ENCODE measurements at regions not wholly inside any gene's neighbourhood (a gene's known extent, or its start where the extent isn't known, plus 50 kb on each side); places are given as distances from the start of the nearest gene placed in this dataset.

DNA sequence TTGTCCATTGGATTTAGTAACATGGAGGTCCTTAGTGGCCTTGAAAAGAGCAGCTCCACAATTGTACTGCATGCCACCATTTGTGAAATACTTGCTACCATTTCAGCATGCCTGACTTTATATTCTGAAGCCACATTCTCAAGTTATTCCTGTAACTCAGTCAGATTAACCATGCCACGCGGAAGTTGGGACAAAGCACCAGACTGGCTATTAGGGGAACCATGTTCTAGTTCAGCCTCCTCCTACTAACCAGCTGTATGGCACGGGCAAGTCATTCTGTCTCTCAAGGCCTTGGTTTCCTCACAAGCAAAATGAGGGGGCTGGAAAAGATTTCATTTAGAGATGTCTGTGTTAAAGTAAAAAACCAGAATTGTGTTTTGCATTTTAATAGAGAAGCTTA, 418.0 kb downstream of the PLK2 start:
- Histone ChIP-seq H3K4me3 (ENCODE audit: low read length) (no peak overlapping the region), H3K36me3 (ENCODE audit: control insufficient read depth, insufficient read depth, low read length) (no peaks in the 10 kb centered on the region), H3K4me1 (ENCODE audit: control insufficient read depth, insufficient read depth, low read length) (no peaks in the 10 kb centered on the region), H3K27ac (ENCODE audit: low read depth, low read length) (no peak overlapping the region), H3K27me3 (ENCODE audit: control insufficient read depth, insufficient read depth, low read length, poor library complexity, severe bottlenecking) (peaks cover 12% of the 10 kb centered on the region), H3K9ac (ENCODE audit: extremely low read depth, low read length, poor library complexity, severe bottlenecking) (no peak overlapping the region), H3K9me3 (ENCODE audit: control insufficient read depth, low read length) (no peaks in the 10 kb centered on the region)
- H3K27me3 Mint-ChIP-seq (ENCODE audit: insufficient read depth), result peaks cover 12% of the 10 kb centered on the region
- H3K4me1 Mint-ChIP-seq, result peaks cover 11% of the 10 kb centered on the region
- no peaks in the 10 kb centered on the region for H3K9me3 Mint-ChIP-seq
- WGBS, 2 experiments (ENCODE audit: insufficient coverage in 1 of 2, insufficient read length in 1 of 2), result 93% methylated on average over 3 of the region's 3 CpGs; no CpG with 5 or more reads in 1 of the 2 experiments
- H3K27ac Mint-ChIP-seq, result no peak overlapping the region
- DNase-seq, result no peak
- TF ChIP-seq, protein P1, sequence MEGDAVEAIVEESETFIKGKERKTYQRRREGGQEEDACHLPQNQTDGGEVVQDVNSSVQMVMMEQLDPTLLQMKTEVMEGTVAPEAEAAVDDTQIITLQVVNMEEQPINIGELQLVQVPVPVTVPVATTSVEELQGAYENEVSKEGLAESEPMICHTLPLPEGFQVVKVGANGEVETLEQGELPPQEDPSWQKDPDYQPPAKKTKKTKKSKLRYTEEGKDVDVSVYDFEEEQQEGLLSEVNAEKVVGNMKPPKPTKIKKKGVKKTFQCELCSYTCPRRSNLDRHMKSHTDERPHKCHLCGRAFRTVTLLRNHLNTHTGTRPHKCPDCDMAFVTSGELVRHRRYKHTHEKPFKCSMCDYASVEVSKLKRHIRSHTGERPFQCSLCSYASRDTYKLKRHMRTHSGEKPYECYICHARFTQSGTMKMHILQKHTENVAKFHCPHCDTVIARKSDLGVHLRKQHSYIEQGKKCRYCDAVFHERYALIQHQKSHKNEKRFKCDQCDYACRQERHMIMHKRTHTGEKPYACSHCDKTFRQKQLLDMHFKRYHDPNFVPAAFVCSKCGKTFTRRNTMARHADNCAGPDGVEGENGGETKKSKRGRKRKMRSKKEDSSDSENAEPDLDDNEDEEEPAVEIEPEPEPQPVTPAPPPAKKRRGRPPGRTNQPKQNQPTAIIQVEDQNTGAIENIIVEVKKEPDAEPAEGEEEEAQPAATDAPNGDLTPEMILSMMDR (conservative IDR thresholded peaks at IDR 0.05), result no peak
- no peak overlapping the region for H3K4me3 Mint-ChIP-seq
- H3K36me3 Mint-ChIP-seq (ENCODE audit: low read depth), result no peaks in the 10 kb centered on the region

DNA sequence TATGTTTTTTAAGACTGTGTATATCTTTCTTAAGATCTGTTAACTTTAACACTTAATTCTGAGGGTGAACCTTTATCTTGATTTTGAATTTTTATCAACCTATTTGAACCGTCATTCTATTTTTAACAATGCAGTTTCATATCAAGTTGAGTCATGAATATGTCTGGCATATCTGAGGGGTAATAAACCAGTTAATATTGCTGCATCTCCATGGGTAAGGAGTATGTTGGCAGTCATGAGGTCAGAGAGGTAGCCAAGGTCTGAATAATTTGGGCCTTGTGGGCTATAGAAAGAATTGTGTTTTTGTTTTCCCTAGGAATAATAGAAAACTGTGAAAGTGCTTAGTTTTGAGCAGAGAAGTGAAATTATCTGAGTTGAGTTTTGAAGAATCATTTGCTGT, 419.0 kb downstream of the PLK2 start:
- Mint-ChIP-seq H3K27ac (no peak overlapping the region), H3K4me3 (no peak overlapping the region), H3K9me3 (no peaks in the 10 kb centered on the region), H3K36me3 (ENCODE audit: low read depth) (no peaks in the 10 kb centered on the region), H3K4me1 (peaks cover 11% of the 10 kb centered on the region), H3K27me3 (ENCODE audit: insufficient read depth) (peaks cover 2% of the 10 kb centered on the region)
- 0% methylated on average over 1 of the region's 1 CpG; no CpG with 5 or more reads in 1 of the 2 experiments for WGBS, 2 experiments (ENCODE audit: insufficient coverage in 1 of 2, insufficient read length in 1 of 2)
- no peak overlapping the region for H3K4me3 ChIP-seq (ENCODE audit: low read length)
- DNase-seq, result no peak
- no peaks in the 10 kb centered on the region for H3K36me3 ChIP-seq (ENCODE audit: control insufficient read depth, insufficient read depth, low read length)
- TF ChIP-seq, protein P1 (conservative IDR thresholded peaks at IDR 0.05), result no peak
- H3K27me3 ChIP-seq (ENCODE audit: control insufficient read depth, insufficient read depth, low read length, poor library complexity, severe bottlenecking), result peaks cover 1% of the 10 kb centered on the region
- H3K9me3 ChIP-seq (ENCODE audit: control insufficient read depth, low read length), result no peaks in the 10 kb centered on the region
- no peaks in the 10 kb centered on the region for H3K4me1 ChIP-seq (ENCODE audit: control insufficient read depth, insufficient read depth, low read length)
- no peak overlapping the region for H3K9ac ChIP-seq (ENCODE audit: extremely low read depth, low read length, poor library complexity, severe bottlenecking)
- H3K27ac ChIP-seq (ENCODE audit: low read depth, low read length), result no peak overlapping the region

DNA sequence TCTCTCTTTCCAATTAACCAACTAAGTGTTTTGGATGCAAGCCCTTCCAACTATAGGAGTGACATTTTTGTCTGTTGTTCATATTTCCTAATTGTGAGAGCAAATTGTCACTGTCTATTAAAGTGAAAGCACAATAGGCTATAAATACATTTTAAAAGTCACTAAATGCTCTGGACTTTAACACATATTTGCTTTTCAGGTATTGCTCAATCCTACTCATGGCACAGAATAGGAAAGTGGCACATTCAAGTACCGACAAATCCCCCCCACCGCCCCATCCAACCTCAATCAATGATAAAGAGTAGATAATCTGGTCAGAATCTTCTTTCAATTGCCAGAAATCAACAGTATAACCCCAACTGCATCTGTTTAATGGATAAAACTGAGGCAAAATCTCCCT, 419.8 kb downstream of the PLK2 start:
- no peaks in the 10 kb centered on the region for H3K36me3 Mint-ChIP-seq (ENCODE audit: low read depth)
- Histone ChIP-seq H3K9ac (ENCODE audit: extremely low read depth, low read length, poor library complexity, severe bottlenecking) (no peak overlapping the region), H3K27ac (ENCODE audit: low read depth, low read length) (no peak overlapping the region), H3K27me3 (ENCODE audit: control insufficient read depth, insufficient read depth, low read length, poor library complexity, severe bottlenecking) (no peaks in the 10 kb centered on the region), H3K36me3 (ENCODE audit: control insufficient read depth, insufficient read depth, low read length) (no peaks in the 10 kb centered on the region), H3K4me1 (ENCODE audit: control insufficient read depth, insufficient read depth, low read length) (no peaks in the 10 kb centered on the region), H3K9me3 (ENCODE audit: control insufficient read depth, low read length) (no peaks in the 10 kb centered on the region), H3K4me3 (ENCODE audit: low read length) (no peak overlapping the region)
- no peak overlapping the region for H3K27ac Mint-ChIP-seq
- DNase-seq, result no peak
- WGBS, 2 experiments (ENCODE audit: insufficient coverage in 1 of 2, insufficient read length in 1 of 2), result 48 to 50% methylated on average over 2 of the region's 2 CpGs
- peaks cover 11% of the 10 kb centered on the region for H3K4me1 Mint-ChIP-seq
- H3K27me3 Mint-ChIP-seq (ENCODE audit: insufficient read depth), result no peaks in the 10 kb centered on the region
- TF ChIP-seq, protein P1 (conservative IDR thresholded peaks at IDR 0.05), result no peak
- no peaks in the 10 kb centered on the region for H3K9me3 Mint-ChIP-seq
- H3K4me3 Mint-ChIP-seq, result no peak overlapping the region

Data from endodermal cell (in vitro differentiated cells).